ENCODE measurements at regions not wholly inside any gene's neighbourhood (a gene's known extent, or its start where the extent isn't known, plus 50 kb on each side); places are given as distances from the start of the nearest gene placed in this dataset.

GRCh38 chr10:111835574-111835973, 348.0 kb downstream of the GPAM start:
- no peaks in the 10 kb centered on the region for H3K36me3 ChIP-seq (replicated peaks in 1 of 2; ENCODE audit: control extremely low read depth in 1 of 2, control insufficient read depth in 1 of 2, extremely low read depth in 1 of 2, insufficient read depth in 2 of 2, low read length in 1 of 2)
- WGBS (ENCODE audit: insufficient coverage) = 69% methylated on average over 7 of the region's 8 CpGs
- Mint-ChIP-seq H3K4me3 (no peak overlapping the region), H3K27me3 (no peaks in the 10 kb centered on the region), H3K9me3 (ENCODE audit: insufficient read depth) (no peaks in the 10 kb centered on the region), H3K4me1 (no peaks in the 10 kb centered on the region), H3K27ac (no peak overlapping the region)
- no peaks in the 10 kb centered on the region for H4K20me1 ChIP-seq (ENCODE audit: control insufficient read depth, insufficient read depth, low read length, poor library complexity, severe bottlenecking)
- H3K4me1 ChIP-seq (ENCODE audit: control insufficient read depth in 2 of 2, insufficient read depth in 2 of 2, low read length in 2 of 2) = no peaks in the 10 kb centered on the region
- no peak overlapping the region for H2AFZ ChIP-seq (ENCODE audit: insufficient read depth, low read depth, low read length, poor library complexity, severe bottlenecking)
- ATAC-seq (ENCODE audit: low read depth) (no peak), DNase-seq (no peak)
- CTCF ChIA-PET = no interaction called here
- POLR2A ChIA-PET = no interaction called here
- no peak for TF ChIP-seq EZH2 (IDR thresholded peaks at IDR 0.05; ENCODE audit: borderline replicate concordance, insufficient read depth, low read depth, low read length, poor library complexity, severe bottlenecking)
- TF ChIP-seq, protein P1, sequence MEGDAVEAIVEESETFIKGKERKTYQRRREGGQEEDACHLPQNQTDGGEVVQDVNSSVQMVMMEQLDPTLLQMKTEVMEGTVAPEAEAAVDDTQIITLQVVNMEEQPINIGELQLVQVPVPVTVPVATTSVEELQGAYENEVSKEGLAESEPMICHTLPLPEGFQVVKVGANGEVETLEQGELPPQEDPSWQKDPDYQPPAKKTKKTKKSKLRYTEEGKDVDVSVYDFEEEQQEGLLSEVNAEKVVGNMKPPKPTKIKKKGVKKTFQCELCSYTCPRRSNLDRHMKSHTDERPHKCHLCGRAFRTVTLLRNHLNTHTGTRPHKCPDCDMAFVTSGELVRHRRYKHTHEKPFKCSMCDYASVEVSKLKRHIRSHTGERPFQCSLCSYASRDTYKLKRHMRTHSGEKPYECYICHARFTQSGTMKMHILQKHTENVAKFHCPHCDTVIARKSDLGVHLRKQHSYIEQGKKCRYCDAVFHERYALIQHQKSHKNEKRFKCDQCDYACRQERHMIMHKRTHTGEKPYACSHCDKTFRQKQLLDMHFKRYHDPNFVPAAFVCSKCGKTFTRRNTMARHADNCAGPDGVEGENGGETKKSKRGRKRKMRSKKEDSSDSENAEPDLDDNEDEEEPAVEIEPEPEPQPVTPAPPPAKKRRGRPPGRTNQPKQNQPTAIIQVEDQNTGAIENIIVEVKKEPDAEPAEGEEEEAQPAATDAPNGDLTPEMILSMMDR (IDR thresholded peaks at IDR 0.05) = no peak
- no peak overlapping the region for H3K4me2 ChIP-seq (replicated peaks; ENCODE audit: low read depth, low read length, poor library complexity, severe bottlenecking)
- no peaks in the 10 kb centered on the region for H3K79me2 ChIP-seq (ENCODE audit: control insufficient read depth, insufficient read depth, low read length)
- H3K9me3 ChIP-seq (ENCODE audit: control extremely low read depth in 1 of 3, control insufficient read depth in 2 of 3, insufficient read depth in 1 of 3, low read length in 2 of 3) = no peaks in the 10 kb centered on the region
- H3K27me3 ChIP-seq (replicated peaks in 1 of 4; ENCODE audit: control extremely low read depth in 1 of 4, control insufficient read depth in 3 of 4, insufficient read depth in 4 of 4, low read length in 3 of 4) = no peaks in the 10 kb centered on the region
- intact Hi-C loops (cut with micrococcal nuclease) = no loop called here
- H3K9ac ChIP-seq (ENCODE audit: low read length) = no peak overlapping the region
- H3K4me3 ChIP-seq (ENCODE audit: control extremely low read depth in 1 of 5, extremely low read depth in 1 of 5, insufficient read depth in 1 of 5, low read depth in 2 of 5, low read length in 4 of 5) = no peak overlapping the region
- H3K27ac ChIP-seq (ENCODE audit: low read length in 2 of 2) = no peak overlapping the region

DNA sequence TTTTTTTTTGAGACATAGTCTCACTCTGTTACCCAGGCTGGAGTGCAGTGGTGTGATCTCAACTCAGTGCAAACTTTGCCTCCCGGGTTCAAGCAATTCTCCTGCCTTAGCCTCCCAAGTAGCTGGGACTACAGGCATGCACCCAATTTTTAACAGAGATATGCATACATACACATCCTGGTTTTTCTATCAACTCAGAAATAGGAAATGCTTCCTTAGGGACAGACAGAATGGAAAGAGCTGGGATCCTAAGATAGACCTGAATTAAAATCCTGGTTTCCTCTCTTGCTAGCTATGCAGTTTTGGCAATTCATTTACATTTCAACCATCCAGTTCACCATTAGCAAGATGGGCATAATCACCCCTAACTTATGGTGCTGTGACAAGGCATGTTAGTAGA, 347.5 kb downstream of the GPAM start:
- ATAC-seq (ENCODE audit: low read depth) = no peak

More for the DNA sequence above, 347.5 kb downstream of the GPAM start:
- H3K9me3 ChIP-seq (ENCODE audit: control extremely low read depth in 1 of 3, control insufficient read depth in 2 of 3, insufficient read depth in 1 of 3, low read length in 2 of 3) = no peaks in the 10 kb centered on the region
- H3K36me3 ChIP-seq (replicated peaks in 1 of 2; ENCODE audit: control extremely low read depth in 1 of 2, control insufficient read depth in 1 of 2, extremely low read depth in 1 of 2, insufficient read depth in 2 of 2, low read length in 1 of 2) = no peaks in the 10 kb centered on the region
- no peak overlapping the region for H3K27ac ChIP-seq (ENCODE audit: low read length in 2 of 2)
- no peaks in the 10 kb centered on the region for H3K27me3 ChIP-seq (replicated peaks in 1 of 4; ENCODE audit: control extremely low read depth in 1 of 4, control insufficient read depth in 3 of 4, insufficient read depth in 4 of 4, low read length in 3 of 4)
- no peak overlapping the region for H3K4me3 Mint-ChIP-seq
- TF ChIP-seq, protein P1 (IDR thresholded peaks at IDR 0.05) = no peak
- TF ChIP-seq EZH2 (IDR thresholded peaks at IDR 0.05; ENCODE audit: borderline replicate concordance, insufficient read depth, low read depth, low read length, poor library complexity, severe bottlenecking) = no peak
- WGBS (ENCODE audit: insufficient coverage) = 57% methylated on average over 1 of the region's 1 CpG
- no peak overlapping the region for H2AFZ ChIP-seq (ENCODE audit: insufficient read depth, low read depth, low read length, poor library complexity, severe bottlenecking)
- H3K9ac ChIP-seq (ENCODE audit: low read length) = no peak overlapping the region
- no peak overlapping the region for H3K4me3 ChIP-seq (ENCODE audit: control extremely low read depth in 1 of 5, extremely low read depth in 1 of 5, insufficient read depth in 1 of 5, low read depth in 2 of 5, low read length in 4 of 5)
- H3K27ac Mint-ChIP-seq = no peak overlapping the region
- no peak overlapping the region for H3K4me2 ChIP-seq (replicated peaks; ENCODE audit: low read depth, low read length, poor library complexity, severe bottlenecking)
- no peaks in the 10 kb centered on the region for H3K4me1 ChIP-seq (ENCODE audit: control insufficient read depth in 2 of 2, insufficient read depth in 2 of 2, low read length in 2 of 2)
- H4K20me1 ChIP-seq (ENCODE audit: control insufficient read depth, insufficient read depth, low read length, poor library complexity, severe bottlenecking) = no peaks in the 10 kb centered on the region
- intact Hi-C loops (cut with micrococcal nuclease) = no loop called here
- DNase-seq = no peak
- CTCF ChIA-PET = no interaction called here
- POLR2A ChIA-PET = no interaction called here
- H3K4me1 Mint-ChIP-seq = no peaks in the 10 kb centered on the region
- no peaks in the 10 kb centered on the region for H3K9me3 Mint-ChIP-seq (ENCODE audit: insufficient read depth)
- H3K27me3 Mint-ChIP-seq = no peaks in the 10 kb centered on the region
- H3K79me2 ChIP-seq (ENCODE audit: control insufficient read depth, insufficient read depth, low read length) = no peaks in the 10 kb centered on the region
